ENCODE measurements at regions not wholly inside any gene's neighbourhood (a gene's known extent, or its start where the extent isn't known, plus 50 kb on each side); places are given as distances from the start of the nearest gene placed in this dataset.

- no peak overlapping the region for H3K4me3 ChIP-seq (ENCODE audit: low read length)
- no peak overlapping the region for H3K9ac ChIP-seq (ENCODE audit: low read length)
- no peaks in the 10 kb centered on the region for H3K79me2 ChIP-seq (ENCODE audit: low read length)
- H3K4me1 ChIP-seq (ENCODE audit: low read length): no peaks in the 10 kb centered on the region
- H4K20me1 ChIP-seq (ENCODE audit: insufficient read depth, low read length): no peaks in the 10 kb centered on the region
- no peaks in the 10 kb centered on the region for H3K9me2 ChIP-seq (replicated peaks; ENCODE audit: insufficient read depth, low read length)
- H2AFZ ChIP-seq (ENCODE audit: low read length): no peak overlapping the region
- H3F3A ChIP-seq (ENCODE audit: insufficient read depth, low read length): no peaks in the 10 kb centered on the region
- H3K9me3 ChIP-seq (replicated peaks; ENCODE audit: insufficient read depth, low read length): no peaks in the 10 kb centered on the region
- no peaks in the 10 kb centered on the region for H3K27me3 ChIP-seq (replicated peaks; ENCODE audit: insufficient read depth, low read length)
- DNase-seq: peak; percentile 30
- H3K27ac ChIP-seq (ENCODE audit: low read length): no peak overlapping the region
- no peak overlapping the region for H3K4me2 ChIP-seq (ENCODE audit: low read depth, low read length)
- TF ChIP-seq EZH2phosphoT487 (IDR thresholded peaks at IDR 0.05; ENCODE audit: low read length) (no peak), EZH2 (optimal IDR thresholded peaks at IDR 0.05; ENCODE audit: low read depth, low read length) (no peak), CTCF (IDR thresholded peaks at IDR 0.05; ENCODE audit: low read length) (no peak)
- no peaks in the 10 kb centered on the region for H3K36me3 ChIP-seq (replicated peaks; ENCODE audit: insufficient read depth, low read length)
These were observed 218.8 kb upstream of the PKDCC start for GRCh38 chr2:41829052-41829451.

GRCh38 chr2:41830600-41830999 lies 217.2 kb upstream of the PKDCC start:
- no peak for DNase-seq
- H3K4me2 ChIP-seq (ENCODE audit: low read depth, low read length): no peak overlapping the region
- no peaks in the 10 kb centered on the region for H3K9me2 ChIP-seq (replicated peaks; ENCODE audit: insufficient read depth, low read length)
- H3K9ac ChIP-seq (ENCODE audit: low read length): no peak overlapping the region
- H3K4me3 ChIP-seq (ENCODE audit: low read length): no peak overlapping the region
- H3K79me2 ChIP-seq (ENCODE audit: low read length): no peaks in the 10 kb centered on the region
- H3K36me3 ChIP-seq (replicated peaks; ENCODE audit: insufficient read depth, low read length): no peaks in the 10 kb centered on the region
- no peak for TF ChIP-seq EZH2phosphoT487 (IDR thresholded peaks at IDR 0.05; ENCODE audit: low read length)
- no peak for TF ChIP-seq CTCF (IDR thresholded peaks at IDR 0.05; ENCODE audit: low read length)
- TF ChIP-seq EZH2 (optimal IDR thresholded peaks at IDR 0.05; ENCODE audit: low read depth, low read length): no peak
- H3K27me3 ChIP-seq (replicated peaks; ENCODE audit: insufficient read depth, low read length): no peaks in the 10 kb centered on the region
- no peak overlapping the region for H2AFZ ChIP-seq (ENCODE audit: low read length)
- no peaks in the 10 kb centered on the region for H3K9me3 ChIP-seq (replicated peaks; ENCODE audit: insufficient read depth, low read length)
- H3K4me1 ChIP-seq (ENCODE audit: low read length): no peaks in the 10 kb centered on the region
- no peaks in the 10 kb centered on the region for H4K20me1 ChIP-seq (ENCODE audit: insufficient read depth, low read length)
- H3K27ac ChIP-seq (ENCODE audit: low read length): no peak overlapping the region
- H3F3A ChIP-seq (ENCODE audit: insufficient read depth, low read length): no peaks in the 10 kb centered on the region

GRCh38 chr2:41832218-41832617 lies 215.6 kb upstream of the PKDCC start:
- no peak for DNase-seq

GRCh38 chr2:41835401-41835800 lies 212.4 kb upstream of the PKDCC start:
- Histone ChIP-seq H3K4me2 (ENCODE audit: low read depth, low read length) (no peak overlapping the region), H4K20me1 (ENCODE audit: insufficient read depth, low read length) (no peaks in the 10 kb centered on the region), H2AFZ (ENCODE audit: low read length) (no peak overlapping the region), H3K9me3 (replicated peaks; ENCODE audit: insufficient read depth, low read length) (no peaks in the 10 kb centered on the region), H3K9me2 (replicated peaks; ENCODE audit: insufficient read depth, low read length) (no peaks in the 10 kb centered on the region), H3K36me3 (replicated peaks; ENCODE audit: insufficient read depth, low read length) (no peaks in the 10 kb centered on the region), H3F3A (ENCODE audit: insufficient read depth, low read length) (no peaks in the 10 kb centered on the region), H3K27ac (ENCODE audit: low read length) (no peak overlapping the region), H3K27me3 (replicated peaks; ENCODE audit: insufficient read depth, low read length) (0 out of 2 replicates have a peak, but pooled peaks cover 9% of the 10 kb centered on the region), H3K4me3 (ENCODE audit: low read length) (no peak overlapping the region), H3K9ac (ENCODE audit: low read length) (no peak overlapping the region), H3K4me1 (ENCODE audit: low read length) (no peaks in the 10 kb centered on the region), H3K79me2 (ENCODE audit: low read length) (no peaks in the 10 kb centered on the region)
- no peak for TF ChIP-seq EZH2phosphoT487 (IDR thresholded peaks at IDR 0.05; ENCODE audit: low read length)
- no peak for TF ChIP-seq CTCF (IDR thresholded peaks at IDR 0.05; ENCODE audit: low read length)
- no peak for TF ChIP-seq EZH2 (optimal IDR thresholded peaks at IDR 0.05; ENCODE audit: low read depth, low read length)
- DNase-seq: no peak

More at GRCh38 chr2:41832218-41832617, 215.6 kb upstream of the PKDCC start:
- Histone ChIP-seq H4K20me1 (ENCODE audit: insufficient read depth, low read length) (no peaks in the 10 kb centered on the region), H3K36me3 (replicated peaks; ENCODE audit: insufficient read depth, low read length) (no peaks in the 10 kb centered on the region), H3K4me2 (ENCODE audit: low read depth, low read length) (no peak overlapping the region), H3K4me3 (ENCODE audit: low read length) (no peak overlapping the region), H2AFZ (ENCODE audit: low read length) (no peak overlapping the region), H3K9me3 (replicated peaks; ENCODE audit: insufficient read depth, low read length) (no peaks in the 10 kb centered on the region), H3K79me2 (ENCODE audit: low read length) (no peaks in the 10 kb centered on the region), H3F3A (ENCODE audit: insufficient read depth, low read length) (no peaks in the 10 kb centered on the region), H3K27ac (ENCODE audit: low read length) (no peak overlapping the region), H3K4me1 (ENCODE audit: low read length) (no peaks in the 10 kb centered on the region), H3K27me3 (replicated peaks; ENCODE audit: insufficient read depth, low read length) (no peaks in the 10 kb centered on the region), H3K9me2 (replicated peaks; ENCODE audit: insufficient read depth, low read length) (no peaks in the 10 kb centered on the region), H3K9ac (ENCODE audit: low read length) (no peak overlapping the region)
- TF ChIP-seq EZH2phosphoT487 (IDR thresholded peaks at IDR 0.05; ENCODE audit: low read length): no peak

All from MM.1S (cell line).